Parathyroid adenoma (tissue), 2 donors: ENCODE measurements at regions not wholly inside any gene's neighbourhood (a gene's known extent, or its start where the extent isn't known, plus 50 kb on each side); places are given as distances from the start of the nearest gene placed in this dataset.

Source experiments
- H2AFZ ChIP-seq: fragments of 300-600 bp; sonication (generic); one replicate; pipeline ENCODE4 v1.7.0; 2017; ENCODE audit warnings: antibody characterized with exemption, mild to moderate bottlenecking
- H3K27ac ChIP-seq: fragments of 300-600 bp; sonication (generic); one replicate; pipeline ENCODE4 v1.7.0; 2017
- H3K27me3 ChIP-seq: fragments of 300-600 bp; sonication (generic); one replicate; pipeline ENCODE4 v1.7.0; 2017; ENCODE audit warnings: low read length; ENCODE audit not compliant: control insufficient read depth, insufficient read depth
- H3K36me3 ChIP-seq: fragments of 300-600 bp; sonication (generic); one replicate; pipeline ENCODE4 v1.7.0; 2017; ENCODE audit warnings: low read length; ENCODE audit not compliant: control insufficient read depth, insufficient read depth
- H3K4me1 ChIP-seq: fragments of 300-600 bp; sonication (generic); one replicate; pipeline ENCODE4 v1.7.0; 2017; ENCODE audit warnings: control low read depth
- H3K4me2 ChIP-seq: fragments of 300-600 bp; sonication (generic); one replicate; pipeline ENCODE4 v1.7.0; 2017; ENCODE audit warnings: low read length
- H3K4me3 ChIP-seq: fragments of 300-600 bp; sonication (generic); one replicate; pipeline ENCODE4 v1.7.0; 2017; ENCODE audit warnings: low read depth, low read length
- H3K79me2 ChIP-seq: fragments of 300-600 bp; sonication (generic); one replicate; pipeline ENCODE4 v1.7.0; 2017; ENCODE audit warnings: control low read depth
- H3K9ac ChIP-seq: fragments of 300-600 bp; sonication (generic); one replicate; pipeline ENCODE4 v1.7.0; 2017; ENCODE audit warnings: mild to moderate bottlenecking
- H3K9me3 ChIP-seq: fragments of 300-600 bp; sonication (generic); one replicate; pipeline ENCODE4 v1.7.0; 2017; ENCODE audit warnings: low read length; ENCODE audit not compliant: control insufficient read depth
- TF ChIP-seq, protein P1 (sequence below): fragments of 300-600 bp; sonication (generic); IDR thresholded peaks from one replicate; pipeline ENCODE4 v1.7.0; 2017; ENCODE audit warnings: antibody characterized with exemption, mild to moderate bottlenecking
- donor health status: primary hyperparathyroidism.

- Histone ChIP-seq H3K4me3 (no peak overlapping the region), H3K36me3 (no peaks in the 10 kb centered on the region), H3K27ac (no peak overlapping the region), H3K9me3 (no peaks in the 10 kb centered on the region), H3K79me2 (no peaks in the 10 kb centered on the region), H2AFZ (no peak overlapping the region), H3K4me1 (no peaks in the 10 kb centered on the region), H3K4me2 (no peak overlapping the region), H3K27me3 (no peaks in the 10 kb centered on the region), H3K9ac (no peak overlapping the region)
- TF ChIP-seq, protein P1, sequence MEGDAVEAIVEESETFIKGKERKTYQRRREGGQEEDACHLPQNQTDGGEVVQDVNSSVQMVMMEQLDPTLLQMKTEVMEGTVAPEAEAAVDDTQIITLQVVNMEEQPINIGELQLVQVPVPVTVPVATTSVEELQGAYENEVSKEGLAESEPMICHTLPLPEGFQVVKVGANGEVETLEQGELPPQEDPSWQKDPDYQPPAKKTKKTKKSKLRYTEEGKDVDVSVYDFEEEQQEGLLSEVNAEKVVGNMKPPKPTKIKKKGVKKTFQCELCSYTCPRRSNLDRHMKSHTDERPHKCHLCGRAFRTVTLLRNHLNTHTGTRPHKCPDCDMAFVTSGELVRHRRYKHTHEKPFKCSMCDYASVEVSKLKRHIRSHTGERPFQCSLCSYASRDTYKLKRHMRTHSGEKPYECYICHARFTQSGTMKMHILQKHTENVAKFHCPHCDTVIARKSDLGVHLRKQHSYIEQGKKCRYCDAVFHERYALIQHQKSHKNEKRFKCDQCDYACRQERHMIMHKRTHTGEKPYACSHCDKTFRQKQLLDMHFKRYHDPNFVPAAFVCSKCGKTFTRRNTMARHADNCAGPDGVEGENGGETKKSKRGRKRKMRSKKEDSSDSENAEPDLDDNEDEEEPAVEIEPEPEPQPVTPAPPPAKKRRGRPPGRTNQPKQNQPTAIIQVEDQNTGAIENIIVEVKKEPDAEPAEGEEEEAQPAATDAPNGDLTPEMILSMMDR: no peak
Measured at GRCh38 chr19:56930647-56931535, 90.4 kb upstream of the PEG3 start.

DNA sequence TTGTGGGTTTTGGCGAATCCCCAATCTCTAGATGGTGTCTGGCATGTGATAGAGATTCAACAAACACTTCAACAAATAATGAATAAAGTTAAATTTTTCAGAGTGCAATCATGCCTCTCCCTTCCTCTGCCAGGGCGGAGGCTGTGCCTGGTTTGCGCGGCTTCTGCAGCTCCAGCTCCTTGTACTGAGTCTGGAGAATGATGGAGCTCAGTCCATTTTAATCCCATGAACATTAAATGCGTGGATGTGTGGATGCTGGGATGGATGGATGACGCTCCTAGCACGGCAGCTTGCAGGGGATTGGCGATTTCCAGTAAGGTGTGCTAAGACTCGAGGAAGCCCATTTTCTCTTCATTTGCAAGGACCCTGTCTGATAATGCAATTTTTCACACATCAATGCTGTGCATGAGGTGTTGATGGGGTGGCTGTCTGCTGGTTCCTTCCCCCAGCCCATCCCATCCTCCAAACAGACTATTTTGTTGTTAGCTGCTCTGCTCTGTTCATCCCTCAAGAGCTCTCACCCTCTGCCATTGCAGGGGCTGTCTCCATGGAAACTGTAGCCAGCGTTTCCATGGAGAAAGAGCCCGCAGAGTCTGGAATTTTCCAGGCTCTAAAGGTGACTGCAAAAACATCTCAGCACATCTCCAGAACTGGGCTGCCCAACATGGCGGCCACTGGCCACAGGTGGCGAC is 92.6 kb upstream of the PEG3 start:
- Histone ChIP-seq H3K4me3 (no peak overlapping the region), H3K79me2 (no peaks in the 10 kb centered on the region), H3K27ac (no peak overlapping the region), H3K9ac (no peak overlapping the region), H3K36me3 (no peaks in the 10 kb centered on the region), H3K27me3 (no peaks in the 10 kb centered on the region), H2AFZ (no peak overlapping the region), H3K4me2 (no peak overlapping the region), H3K4me1 (no peaks in the 10 kb centered on the region), H3K9me3 (no peaks in the 10 kb centered on the region)
- TF ChIP-seq, protein P1: no peak

DNA sequence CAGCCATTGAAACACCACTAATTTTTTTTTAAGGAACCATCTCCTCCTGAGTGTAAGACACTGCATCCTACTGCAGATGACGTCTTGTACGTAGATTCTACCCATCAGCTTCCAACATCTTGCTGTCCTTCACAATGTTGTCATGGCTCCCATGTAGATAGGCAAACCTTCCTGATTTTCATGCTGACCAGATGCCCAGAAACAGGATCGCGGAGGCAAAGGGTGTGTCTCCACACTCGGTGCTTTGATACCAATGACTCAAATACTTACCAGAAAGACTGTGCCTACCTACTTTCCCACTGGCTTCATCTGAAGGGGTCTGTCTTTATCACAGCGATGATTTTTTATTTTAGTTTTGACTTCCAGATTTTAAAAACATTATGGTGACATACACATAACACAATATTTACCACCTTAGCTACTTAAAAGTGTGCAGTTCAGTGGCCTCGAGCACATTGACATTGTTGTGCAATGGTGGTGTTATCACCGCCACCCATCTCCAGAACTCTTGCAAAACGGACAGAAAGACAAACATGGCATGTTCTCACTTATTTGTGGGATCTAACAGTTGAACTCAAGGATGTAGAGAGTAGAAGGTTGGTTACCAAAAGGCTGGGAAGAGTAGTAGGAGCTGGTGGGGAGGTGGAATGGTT is 94.0 kb upstream of the PEG3 start:
- Histone ChIP-seq H3K27me3 (no peaks in the 10 kb centered on the region), H3K4me2 (no peak overlapping the region), H3K4me1 (no peaks in the 10 kb centered on the region), H3K9me3 (no peaks in the 10 kb centered on the region), H3K9ac (no peak overlapping the region), H3K4me3 (no peak overlapping the region), H3K36me3 (no peaks in the 10 kb centered on the region), H2AFZ (no peak overlapping the region), H3K79me2 (no peaks in the 10 kb centered on the region), H3K27ac (no peak overlapping the region)
- TF ChIP-seq, protein P1: no peak

DNA sequence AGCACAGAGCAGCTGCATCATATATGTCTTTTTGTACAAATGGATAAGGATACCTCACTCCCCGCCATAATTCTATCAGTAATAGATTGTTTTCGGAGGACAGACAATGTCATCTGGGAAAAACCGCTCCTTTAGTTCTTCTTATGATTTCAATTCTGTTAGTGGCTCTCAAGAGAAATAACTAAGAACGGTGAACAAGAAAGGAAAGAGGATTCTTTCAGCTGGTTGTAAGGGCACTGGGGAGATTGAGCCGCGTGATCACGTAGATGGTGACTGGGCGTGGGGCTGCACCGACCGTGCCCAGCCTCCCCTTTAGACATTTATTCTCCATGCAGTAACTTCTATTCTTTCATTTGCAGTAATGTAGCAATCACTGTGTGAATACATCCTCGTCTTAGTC is 99.4 kb upstream of the PEG3 start:
- no peaks in the 10 kb centered on the region for H3K79me2 ChIP-seq
- no peak overlapping the region for H3K4me3 ChIP-seq
- no peaks in the 10 kb centered on the region for H3K27me3 ChIP-seq
- no peaks in the 10 kb centered on the region for H3K36me3 ChIP-seq
- H2AFZ ChIP-seq: no peak overlapping the region
- H3K27ac ChIP-seq: no peak overlapping the region
- TF ChIP-seq, protein P1: no peak
- H3K9ac ChIP-seq: no peak overlapping the region
- no peaks in the 10 kb centered on the region for H3K4me1 ChIP-seq
- no peak overlapping the region for H3K4me2 ChIP-seq
- no peaks in the 10 kb centered on the region for H3K9me3 ChIP-seq
